SKM-1 treated with dmso at 0.1 percent for 144 hours (cell line): ENCODE measurements at regions not wholly inside any gene's neighbourhood (a gene's known extent, or its start where the extent isn't known, plus 50 kb on each side); places are given as distances from the start of the nearest gene placed in this dataset.
"Not testable (repeated sequence)": the region's sequence is repeated elsewhere in the genome, so short reads cannot be mapped to it uniquely, and the experiment has no call there.

ENCODE experiments used
- DNase-seq: peaks from one replicate; lab custom pipeline; 2025; ENCODE audit not compliant: unreplicated experiment; lab: John Stamatoyannopoulos, UW

GRCh38 chr2:117614823-117615534 is 199.5 kb upstream of the DDX18 start:
- no peak for DNase-seq

GRCh38 chr2:117618607-117619006 is 195.9 kb upstream of the DDX18 start:
- DNase-seq, result no peak

GRCh38 chr2:117621326-117621725 is 193.2 kb upstream of the DDX18 start:
- no peak for DNase-seq

- not testable (repeated sequence) for DNase-seq
Measured at GRCh38 chr2:117623175-117623574, 191.3 kb upstream of the DDX18 start.

- no peak for DNase-seq
Measured at GRCh38 chr2:117631152-117631945, 183.1 kb upstream of the DDX18 start.

GRCh38 chr2:117635481-117635880 is 179.0 kb upstream of the DDX18 start:
- DNase-seq, result no peak

- DNase-seq, result no peak
Measured at GRCh38 chr2:117639401-117639800, 175.1 kb upstream of the DDX18 start.

- DNase-seq, result no peak
Measured at GRCh38 chr2:117644403-117644802, 170.1 kb upstream of the DDX18 start.

GRCh38 chr2:117645458-117645857 is 169.0 kb upstream of the DDX18 start:
- no peak for DNase-seq

GRCh38 chr2:117646099-117646498 is 168.4 kb upstream of the DDX18 start:
- no peak for DNase-seq

- DNase-seq, result no peak
Measured at GRCh38 chr2:117646872-117647271, 167.6 kb upstream of the DDX18 start.

GRCh38 chr2:117656546-117656945 is 157.9 kb upstream of the DDX18 start:
- no peak for DNase-seq

- no peak for DNase-seq
Measured at GRCh38 chr2:117661619-117662018, 152.9 kb upstream of the DDX18 start.

GRCh38 chr2:117674172-117674571 is 140.3 kb upstream of the DDX18 start:
- DNase-seq, result no peak

GRCh38 chr2:117679952-117680351 is 134.5 kb upstream of the DDX18 start:
- no peak for DNase-seq

- DNase-seq, result no peak
Measured at GRCh38 chr2:117684919-117685318, 129.6 kb upstream of the DDX18 start.

- no peak for DNase-seq
Measured at GRCh38 chr2:117686699-117687098, 127.8 kb upstream of the DDX18 start.

- DNase-seq, result no peak
Measured at GRCh38 chr2:117691595-117691994, 122.9 kb upstream of the DDX18 start.

GRCh38 chr2:117692001-117692763 is 122.3 kb upstream of the DDX18 start:
- no peak for DNase-seq

- no peak for DNase-seq
Measured at GRCh38 chr2:117693154-117693553, 121.3 kb upstream of the DDX18 start.

- DNase-seq, result no peak
Measured at GRCh38 chr2:117693651-117694050, 120.8 kb upstream of the DDX18 start.

GRCh38 chr2:117698287-117698686 is 116.2 kb upstream of the DDX18 start:
- no peak for DNase-seq
